K562 (cell line): ENCODE measurements at regions not wholly inside any gene's neighbourhood (a gene's known extent, or its start where the extent isn't known, plus 50 kb on each side); places are given as distances from the start of the nearest gene placed in this dataset.

Experiments used
- ATAC-seq: fragments of 200-7000 bp; cut with Tn5 transposase; 3 replicates; pipeline ENCODE4 v1.9.1; 2020; ENCODE audit warnings: moderate library complexity
- BruUV-seq: library from RNA; stranded (reverse); fragments of 400-500 nt; replicated peaks from 2 replicates; lab custom pipeline; 2021; lab: Mats Ljungman, UMichigan
- CTCF ChIA-PET: fragments of 300-600 bp; formaldehyde crosslinking; extraction: SDS; loops from one replicate; lab custom pipeline; 2021; ENCODE audit warnings: low intra/inter-chr PET ratio; lab: Yijun Ruan, JAX
- POLR2A ChIA-PET: fragments of 300-600, 350-650 bp; sonication (Branson Sonifier 250); formaldehyde crosslinking; extraction: SDS; loops from one replicate; lab custom pipeline; 2021; ENCODE audit warnings: antibody characterized with exemption, inconsistent platforms; lab: Yijun Ruan, JAX
- DNase-seq, 4 experiments: peaks; one replicate each; pipeline versions ENCODE4 v3.0.0 to v3.0.0-alpha.2; 2011 to 2018; ENCODE audit warnings: low spot score in 3 of 4, mixed read lengths in 3 of 4; ENCODE audit errors: extremely low read depth in 1 of 4
- FAIRE-seq: peaks from 2 replicates; lab custom pipeline; 2011; peaks lifted over from hg19 to GRCh38; lab: Jason Lieb, UNC
- H2AFZ ChIP-seq: 2 replicates; pipeline ENCODE4 v1.6.0; 2011; ENCODE audit warnings: low read depth, low read length, control low read depth, inconsistent platforms
- H3K27ac ChIP-seq: fragments of 200-600 bp; 3 replicates; pipeline ENCODE4 v1.8.0; 2011; ENCODE audit warnings: low read depth, mild to moderate bottlenecking, control low read depth, inconsistent platforms, low read length, moderate library complexity, mixed read lengths; ENCODE audit errors: extremely low read depth
- H3K27me3 ChIP-seq, 2 experiments: fragments of 300-600 bp in 1 of 2; 2 replicates in 1 of 2; 3 replicates in 1 of 2; pipeline versions ENCODE4 v1.6.0 to v1.8.0; 2011; ENCODE audit warnings: inconsistent platforms in 2 of 2, low read length in 2 of 2, mild to moderate bottlenecking in 1 of 2, mixed read lengths in 1 of 2, moderate library complexity in 1 of 2; ENCODE audit not compliant: control insufficient read depth in 2 of 2, insufficient read depth in 2 of 2
- H3K36me3 ChIP-seq: fragments of 300-600 bp; 3 replicates; pipeline ENCODE4 v1.8.0; 2011; ENCODE audit warnings: mild to moderate bottlenecking, low read length, inconsistent platforms; ENCODE audit not compliant: control insufficient read depth, insufficient read depth
- H3K4me1 ChIP-seq, 2 experiments: fragments of 200-600 bp in 1 of 2; replicated peaks in 1 of 2; 2 replicates in 1 of 2; 3 replicates in 1 of 2; pipeline versions ENCODE4 v1.5.1 to v1.8.0; 2011; ENCODE audit warnings: inconsistent platforms in 2 of 2, low read length in 2 of 2, mild to moderate bottlenecking in 1 of 2, mixed read lengths in 1 of 2, moderate library complexity in 1 of 2; ENCODE audit not compliant: control insufficient read depth in 2 of 2, insufficient read depth in 2 of 2
- H3K4me2 ChIP-seq: 2 replicates; pipeline ENCODE4 v1.6.1; 2011; ENCODE audit warnings: low read length, control low read depth, inconsistent platforms, mixed read lengths; ENCODE audit not compliant: insufficient read depth
- H3K4me3 ChIP-seq: fragments of 200-600 bp; sonication (generic), shearing (Covaris generic); 2 replicates; pipeline ENCODE4 v1.5.1; 2016; ENCODE audit warnings: control low read depth, inconsistent platforms
- H3K79me2 ChIP-seq: fragments of 200-600 bp; 3 replicates; pipeline ENCODE4 v1.8.0; 2011; ENCODE audit warnings: low read length, inconsistent platforms; ENCODE audit not compliant: control insufficient read depth, insufficient read depth
- H3K9ac ChIP-seq, 2 experiments: 2 replicates each; pipeline versions ENCODE4 v1.6.0 to v1.6.1; 2011; ENCODE audit warnings: low read depth in 2 of 2, low read length in 2 of 2, control low read depth in 1 of 2, inconsistent platforms in 1 of 2, mild to moderate bottlenecking in 1 of 2, mixed read lengths in 1 of 2; ENCODE audit not compliant: insufficient read depth in 1 of 2
- H3K9me1 ChIP-seq: one replicate; pipeline ENCODE4 v1.6.0; 2011; ENCODE audit warnings: inconsistent platforms, mild to moderate bottlenecking, low read length, moderate library complexity; ENCODE audit not compliant: control insufficient read depth, insufficient read depth
- H3K9me3 ChIP-seq: replicated peaks from 2 replicates; pipeline ENCODE4 v1.5.1; 2011; ENCODE audit warnings: low read depth, low read length, inconsistent platforms; ENCODE audit not compliant: control insufficient read depth, insufficient read depth
- H4K20me1 ChIP-seq: replicated peaks from 2 replicates; pipeline ENCODE4 v1.6.1; 2011; ENCODE audit warnings: low read length, inconsistent platforms, mixed read lengths; ENCODE audit not compliant: control insufficient read depth, insufficient read depth
- DLX4 ChIP-seq: fragments of 250-450 bp; sonication (Bioruptor Pico); IDR thresholded peaks from 2 replicates; pipeline ENCODE4 v1.6.1; 2021; ENCODE audit warnings: mild to moderate bottlenecking
- DNMT1 ChIP-seq: fragments of 450-650 bp; IDR thresholded peaks from 2 replicates; pipeline ENCODE4 v1.6.1; 2016; ENCODE audit warnings: antibody characterized with exemption, mild to moderate bottlenecking
- FOXA3 ChIP-seq, 2 experiments: fragments of 450-650 bp in 1 of 2; sonication (generic) in 1 of 2; formaldehyde crosslinking; IDR thresholded peaks in 1 of 2; conservative IDR thresholded peaks in 1 of 2; 2 replicates each; pipeline versions ENCODE4 v1.4.0 to v1.8.0; 2020 to 2022; ENCODE audit warnings: mild to moderate bottlenecking in 2 of 2, missing genetic modification reagents in 1 of 2
- MTF1 ChIP-seq: fragments of 250-450 bp; sonication (Bioruptor Pico); IDR thresholded peaks from 2 replicates; pipeline ENCODE4 v1.9.0; 2021; ENCODE audit warnings: moderate library complexity, mild to moderate bottlenecking, inconsistent platforms, borderline replicate concordance
- SMAD2 ChIP-seq: fragments of 150-350 bp; IDR thresholded peaks from 2 replicates; pipeline ENCODE4 v1.6.1; 2014; ENCODE audit warnings: low read depth, mild to moderate bottlenecking, low read length
- ZNF134 ChIP-seq: fragments of 250-450 bp; sonication (Bioruptor Pico); conservative IDR thresholded peaks from 2 replicates; pipeline ENCODE4 v1.4.0; 2020
- ZNF79 ChIP-seq: fragments of 250-450 bp; sonication (Bioruptor Pico); IDR thresholded peaks from 2 replicates; pipeline ENCODE4 v1.4.0; 2020; ENCODE audit warnings: low read depth, mild to moderate bottlenecking, moderate library complexity
- WGBS: fragments of 100-300 bp; shearing (Covaris generic); methylation state at CpG from one replicate; pipeline ENCODE4 v1.1.6; 2016; ENCODE audit warnings: low coverage, mixed read lengths; ENCODE audit not compliant: insufficient coverage; ENCODE audit errors: missing lambda C conversion rate; 5-methylcytosine and 5-hydroxymethylcytosine counted together
- in situ Hi-C: fragments of 300-500 bp; cut with MboI; formaldehyde crosslinking; loops from 4 replicates; pipeline ENCODE4 v1.15.0; 2018; ENCODE audit warnings: inconsistent platforms, mixed read lengths
- intact Hi-C: fragments of 100-400 bp; cut with micrococcal nuclease; formaldehyde crosslinking; loops from 2 replicates; pipeline ENCODE4 v1.14.2; 2022

- ChIA-PET CTCF (no interaction called here), POLR2A (interaction anchor here (0.7 kb wide), 1 partner anchor 999 kb away, joined by 3 read pairs; no protein-coding TSS in a partner anchor)
- no peak for ATAC-seq
- H2AFZ ChIP-seq: no peak overlapping the region
- no TSS peak for BruUV-seq
- in situ Hi-C loops: no loop called here
- H4K20me1 ChIP-seq: peaks cover 12% of the 10 kb centered on the region
- 2% methylated on average over 7 of the region's 7 CpGs for whole genome bisulfite sequencing
- no peaks in the 10 kb centered on the region for H3K79me2 ChIP-seq
- no peak overlapping the region for H3K27ac ChIP-seq
- no peak overlapping the region for H3K4me3 ChIP-seq
- no peak for DNase-seq
- no peaks in the 10 kb centered on the region for H3K4me1 ChIP-seq
- FAIRE-seq: no peak
- no peaks in the 10 kb centered on the region; a peak in 1 of 5 replicates for H3K27me3 ChIP-seq
- no peaks in the 10 kb centered on the region for H3K36me3 ChIP-seq
- H3K9ac ChIP-seq: no peak overlapping the region
- intact Hi-C loops: no loop called here
- H3K9me1 ChIP-seq: peaks cover 3% of the 10 kb centered on the region
- no peaks in the 10 kb centered on the region for H3K9me3 ChIP-seq
- H3K4me2 ChIP-seq: no peak overlapping the region
- TF ChIP-seq SMAD2 (no peak), ZNF79 (no peak), ZNF134 (no peak), MTF1 (CRISPR knock-in tag) (no peak), FOXA3 (CRISPR knock-in tag; conservative IDR thresholded peaks at IDR 0.05 in 1 of 2, IDR thresholded peaks at IDR 0.05 in 1 of 2) (no peak), DNMT1 (no peak), DLX4 (CRISPR knock-in tag) (no peak)
- TF ChIP-seq, all 486 proteins: peak for 0
These were observed 160.5 kb downstream of the ACTL8 start for GRCh38 chr1:17915511-17916197.
